Osteoblast (primary cell): ENCODE measurements at regions not wholly inside any gene's neighbourhood (a gene's known extent, or its start where the extent isn't known, plus 50 kb on each side); places are given as distances from the start of the nearest gene placed in this dataset.

Experiments
- DNase-seq: peaks from one replicate; pipeline ENCODE4 v3.0.0; 2011; ENCODE audit warnings: low spot score, mixed read lengths; ENCODE audit not compliant: insufficient read length; ENCODE audit errors: missing footprints
- H2AFZ ChIP-seq: 2 replicates; pipeline ENCODE4 v1.6.0; 2011; ENCODE audit warnings: mild to moderate bottlenecking, low read length
- H3K27ac ChIP-seq: 2 replicates; pipeline ENCODE4 v1.5.1; 2011; ENCODE audit warnings: mild to moderate bottlenecking, low read depth, low read length, moderate library complexity
- H3K27me3 ChIP-seq: 2 replicates; pipeline ENCODE4 v1.6.0; 2012; ENCODE audit warnings: mild to moderate bottlenecking, control low read depth, inconsistent platforms, low read length, moderate library complexity; ENCODE audit not compliant: insufficient read depth
- H3K36me3 ChIP-seq: 2 replicates; pipeline ENCODE4 v1.5.1; 2011; ENCODE audit warnings: mild to moderate bottlenecking, low read length, control low read depth, moderate library complexity; ENCODE audit not compliant: insufficient read depth
- H3K4me1 ChIP-seq: 2 replicates; pipeline ENCODE4 v1.5.1; 2011; ENCODE audit warnings: mild to moderate bottlenecking, low read length, control low read depth, moderate library complexity; ENCODE audit not compliant: insufficient read depth
- H3K4me2 ChIP-seq: 2 replicates; pipeline ENCODE4 v1.6.0; 2011; ENCODE audit warnings: mild to moderate bottlenecking, low read length; ENCODE audit not compliant: insufficient read depth
- H3K4me3 ChIP-seq: fragments of 200-600 bp; sonication (generic); 3 replicates; pipeline ENCODE4 v1.5.1; 2012; ENCODE audit warnings: mild to moderate bottlenecking, low read length, inconsistent platforms; ENCODE audit not compliant: insufficient read depth
- H3K79me2 ChIP-seq: 2 replicates; pipeline ENCODE4 v1.6.0; 2012; ENCODE audit warnings: mild to moderate bottlenecking, low read length, control low read depth, inconsistent platforms; ENCODE audit not compliant: insufficient read depth
- H3K9me3 ChIP-seq: 2 replicates; pipeline ENCODE4 v1.5.1; 2011; ENCODE audit warnings: low read depth, low read length, control low read depth
- H4K20me1 ChIP-seq: 2 replicates; pipeline ENCODE4 v1.6.0; 2012; ENCODE audit warnings: mild to moderate bottlenecking, low read length, control low read depth; ENCODE audit not compliant: insufficient read depth
- TF ChIP-seq, protein P1 (sequence below): IDR thresholded peaks from 2 replicates; pipeline ENCODE4 v1.5.1; 2011; ENCODE audit warnings: mild to moderate bottlenecking, low read depth, low read length, moderate library complexity; ENCODE audit errors: extremely low read depth

DNA sequence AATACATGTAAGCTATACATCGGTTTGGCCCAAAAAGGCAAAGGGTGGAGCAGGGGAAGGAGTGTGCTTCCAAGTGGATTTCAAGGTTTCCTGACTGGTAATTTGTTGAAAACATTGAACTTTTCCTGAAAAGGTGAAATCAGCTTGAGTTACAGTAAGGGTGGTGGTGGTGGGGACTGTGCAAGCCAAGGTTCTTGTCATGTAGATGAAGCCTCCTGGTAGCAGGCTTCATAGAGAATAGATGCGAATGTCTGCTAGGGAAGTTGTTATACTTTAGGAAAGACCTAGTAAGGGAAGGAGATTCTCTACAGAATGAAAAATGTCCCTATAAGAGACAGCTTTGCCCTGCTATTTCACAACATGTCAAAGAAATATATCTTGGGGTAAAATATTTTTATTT, 528.2 kb upstream of the CBLB start:
- H3K27ac ChIP-seq = no peak overlapping the region
- H4K20me1 ChIP-seq = no peaks in the 10 kb centered on the region
- peaks cover 7% of the 10 kb centered on the region for H3K4me1 ChIP-seq
- H3K27me3 ChIP-seq = no peaks in the 10 kb centered on the region
- TF ChIP-seq, protein P1, sequence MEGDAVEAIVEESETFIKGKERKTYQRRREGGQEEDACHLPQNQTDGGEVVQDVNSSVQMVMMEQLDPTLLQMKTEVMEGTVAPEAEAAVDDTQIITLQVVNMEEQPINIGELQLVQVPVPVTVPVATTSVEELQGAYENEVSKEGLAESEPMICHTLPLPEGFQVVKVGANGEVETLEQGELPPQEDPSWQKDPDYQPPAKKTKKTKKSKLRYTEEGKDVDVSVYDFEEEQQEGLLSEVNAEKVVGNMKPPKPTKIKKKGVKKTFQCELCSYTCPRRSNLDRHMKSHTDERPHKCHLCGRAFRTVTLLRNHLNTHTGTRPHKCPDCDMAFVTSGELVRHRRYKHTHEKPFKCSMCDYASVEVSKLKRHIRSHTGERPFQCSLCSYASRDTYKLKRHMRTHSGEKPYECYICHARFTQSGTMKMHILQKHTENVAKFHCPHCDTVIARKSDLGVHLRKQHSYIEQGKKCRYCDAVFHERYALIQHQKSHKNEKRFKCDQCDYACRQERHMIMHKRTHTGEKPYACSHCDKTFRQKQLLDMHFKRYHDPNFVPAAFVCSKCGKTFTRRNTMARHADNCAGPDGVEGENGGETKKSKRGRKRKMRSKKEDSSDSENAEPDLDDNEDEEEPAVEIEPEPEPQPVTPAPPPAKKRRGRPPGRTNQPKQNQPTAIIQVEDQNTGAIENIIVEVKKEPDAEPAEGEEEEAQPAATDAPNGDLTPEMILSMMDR = no peak
- no peak overlapping the region for H3K4me2 ChIP-seq
- H3K36me3 ChIP-seq = no peaks in the 10 kb centered on the region
- H3K79me2 ChIP-seq = no peaks in the 10 kb centered on the region
- no peak overlapping the region for H3K4me3 ChIP-seq
- H2AFZ ChIP-seq = no peak overlapping the region
- no peak for DNase-seq
- no peaks in the 10 kb centered on the region for H3K9me3 ChIP-seq

DNA sequence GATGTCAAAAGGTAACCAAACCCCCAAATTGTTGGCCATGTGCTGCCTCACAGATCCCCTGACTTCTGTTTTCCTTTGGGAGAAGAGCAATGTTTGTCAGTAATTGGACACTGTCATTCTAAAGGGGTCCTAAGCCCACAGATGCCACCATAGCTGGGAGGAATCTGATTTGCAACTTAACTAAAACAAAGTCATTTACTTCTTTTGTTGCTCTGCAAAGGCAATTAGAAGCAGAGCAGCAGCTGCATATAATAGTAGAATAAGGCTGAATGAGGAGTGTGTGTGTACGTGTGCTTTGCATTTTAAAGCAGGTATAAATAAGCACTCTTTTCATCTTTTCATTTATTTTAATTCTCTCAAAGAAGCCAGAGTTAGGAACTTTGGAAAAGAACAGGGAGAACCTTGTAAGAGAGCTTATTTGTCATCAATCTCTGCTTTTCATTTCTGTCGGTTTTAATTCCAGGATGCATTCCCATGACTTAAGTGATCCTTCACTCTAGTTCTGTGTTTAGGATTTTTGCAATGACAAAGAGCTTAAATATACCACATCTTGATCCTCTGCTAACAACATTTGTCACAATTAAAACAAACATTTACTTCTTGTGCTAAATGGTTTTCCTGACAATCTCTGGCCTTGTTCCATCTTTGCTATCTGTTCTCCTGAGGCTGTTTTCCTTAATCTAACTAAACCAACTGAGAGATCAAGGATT, 530.2 kb upstream of the CBLB start:
- Histone ChIP-seq H3K27me3 (no peaks in the 10 kb centered on the region), H3K27ac (no peak overlapping the region), H3K4me3 (no peak overlapping the region), H3K36me3 (no peaks in the 10 kb centered on the region), H3K9me3 (no peaks in the 10 kb centered on the region), H3K79me2 (no peaks in the 10 kb centered on the region), H3K4me2 (no peak overlapping the region), H3K4me1 (peaks cover 7% of the 10 kb centered on the region), H2AFZ (peak overlapping the region; percentile 16), H4K20me1 (no peaks in the 10 kb centered on the region)
- no peak for DNase-seq
- TF ChIP-seq, protein P1 = no peak

DNA sequence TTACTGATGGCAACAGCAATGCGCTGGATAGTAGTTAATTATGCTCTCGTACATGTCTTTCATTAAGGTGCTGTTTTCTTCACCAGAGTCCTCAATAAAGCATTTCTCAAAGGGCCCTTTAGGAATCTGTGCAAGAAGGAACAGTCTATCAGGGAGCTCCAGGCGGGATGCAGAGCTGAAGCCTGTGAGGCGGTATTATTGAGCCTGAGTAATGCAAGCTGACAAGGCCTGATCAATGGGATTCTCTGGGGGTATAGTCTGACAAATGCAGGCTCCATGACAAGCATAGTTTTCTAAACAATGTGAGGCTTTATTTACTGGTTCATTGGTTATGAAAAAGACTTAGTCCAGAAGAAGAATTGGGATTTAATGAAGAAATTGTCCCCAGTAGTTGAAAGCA, 530.9 kb upstream of the CBLB start:
- no peak overlapping the region for H2AFZ ChIP-seq
- DNase-seq = no peak
- no peaks in the 10 kb centered on the region for H3K79me2 ChIP-seq
- no peaks in the 10 kb centered on the region for H4K20me1 ChIP-seq
- no peak overlapping the region for H3K27ac ChIP-seq
- H3K36me3 ChIP-seq = no peaks in the 10 kb centered on the region
- H3K4me2 ChIP-seq = no peak overlapping the region
- peaks cover 7% of the 10 kb centered on the region for H3K4me1 ChIP-seq
- TF ChIP-seq, protein P1 = no peak
- no peaks in the 10 kb centered on the region for H3K27me3 ChIP-seq
- H3K4me3 ChIP-seq = no peak overlapping the region
- H3K9me3 ChIP-seq = no peaks in the 10 kb centered on the region

DNA sequence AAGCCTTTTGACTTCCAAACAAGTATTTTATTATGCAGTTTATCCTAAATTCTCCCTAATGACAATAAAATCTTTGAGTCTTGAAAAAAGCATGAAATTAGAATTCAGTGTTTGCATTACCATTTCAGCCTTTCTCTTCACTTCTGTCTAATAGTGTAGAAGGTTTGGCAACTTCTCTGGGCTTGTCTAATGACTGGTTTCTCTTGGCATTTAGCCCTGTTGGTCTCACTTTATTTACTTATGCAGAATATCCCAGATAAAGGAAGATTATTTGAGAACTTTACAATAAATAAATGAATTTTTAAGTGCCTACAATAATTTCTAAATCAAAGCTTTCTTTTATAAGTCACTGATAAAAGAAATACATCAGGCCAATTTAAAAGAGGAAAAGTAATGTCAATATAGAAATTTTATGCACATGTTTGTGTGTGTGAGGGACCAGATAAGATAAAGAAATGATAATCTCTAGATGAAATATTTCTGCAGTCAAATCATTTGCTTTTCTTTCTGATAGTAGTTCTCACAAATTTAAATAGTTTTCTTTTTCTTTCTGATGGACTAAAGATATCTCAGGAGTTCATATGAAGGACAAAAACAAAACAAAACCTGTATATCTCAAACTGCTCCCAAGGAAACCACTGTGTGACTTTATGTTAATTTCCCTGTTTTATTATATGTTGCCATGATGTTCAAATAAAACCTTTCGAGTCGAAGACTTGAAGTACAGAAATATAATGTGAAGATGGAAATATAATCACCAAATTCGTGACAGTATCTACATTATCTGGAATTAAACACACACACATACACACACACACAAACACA, 533.1 kb upstream of the CBLB start:
- no peaks in the 10 kb centered on the region for H3K36me3 ChIP-seq
- TF ChIP-seq, protein P1 = no peak
- no peak overlapping the region for H3K4me2 ChIP-seq
- no peak overlapping the region for H3K4me3 ChIP-seq
- DNase-seq = no peak
- no peaks in the 10 kb centered on the region for H3K79me2 ChIP-seq
- no peaks in the 10 kb centered on the region for H4K20me1 ChIP-seq
- no peaks in the 10 kb centered on the region for H3K9me3 ChIP-seq
- H3K4me1 ChIP-seq = peaks cover 7% of the 10 kb centered on the region
- no peaks in the 10 kb centered on the region for H3K27me3 ChIP-seq
- H3K27ac ChIP-seq = peak overlapping the region; percentile 54
- H2AFZ ChIP-seq = no peak overlapping the region
